OCI-LY7 (cell line): ENCODE measurements at regions not wholly inside any gene's neighbourhood (a gene's known extent, or its start where the extent isn't known, plus 50 kb on each side); places are given as distances from the start of the nearest gene placed in this dataset.

Experiments
- BruUV-seq: library from RNA; stranded (reverse); fragments of 400-500 nt; replicated peaks from 2 replicates; lab custom pipeline; 2021; lab: Mats Ljungman, UMichigan
- CTCF ChIA-PET: fragments of 300-600 bp; sonication (Branson Sonifier 250); formaldehyde crosslinking; loops from one replicate; lab custom pipeline; 2022; ENCODE audit warnings: antibody characterized with exemption; ENCODE audit not compliant: unreplicated experiment; lab: Charles Lee
- POLR2A ChIA-PET: fragments of 300-600 bp; sonication (Branson Sonifier 250); formaldehyde crosslinking; loops from one replicate; lab custom pipeline; 2022; ENCODE audit warnings: antibody characterized with exemption; lab: Charles Lee
- DNase-seq: peaks from one replicate; pipeline ENCODE4 v3.0.0-alpha.2; 2015; ENCODE audit warnings: low spot score
- H2AFZ ChIP-seq: fragments of 200-600 bp; sonication (generic), shearing (Covaris generic); 2 replicates; pipeline ENCODE4 v1.6.1; 2014; ENCODE audit warnings: mild to moderate bottlenecking, antibody characterized with exemption, low read length, moderate library complexity
- H3K27ac ChIP-seq: fragments of 200-600 bp; sonication (generic); 2 replicates; pipeline ENCODE4 v1.5.1; 2014; ENCODE audit warnings: mixed run types, low read depth, mild to moderate bottlenecking, moderate library complexity, low read length, inconsistent platforms; ENCODE audit not compliant: poor library complexity, severe bottlenecking
- H3K36me3 ChIP-seq: fragments of 200-600 bp; sonication (generic); 2 replicates; pipeline ENCODE4 v1.6.1; 2014; ENCODE audit warnings: mild to moderate bottlenecking, antibody characterized with exemption, low read length, moderate library complexity, mixed read lengths; ENCODE audit not compliant: insufficient read depth
- H3K4me1 ChIP-seq: fragments of 200-600 bp; sonication (generic); 2 replicates; pipeline ENCODE4 v1.5.1; 2014; ENCODE audit warnings: mild to moderate bottlenecking, low read length; ENCODE audit not compliant: insufficient read depth, poor library complexity, severe bottlenecking
- H3K4me2 ChIP-seq: fragments of 200-600 bp; sonication (generic); 2 replicates; pipeline ENCODE4 v1.6.1; 2014; ENCODE audit warnings: mild to moderate bottlenecking, low read length
- H3K4me3 ChIP-seq: fragments of 200-600 bp; sonication (generic); 2 replicates; pipeline ENCODE4 v1.5.1; 2014; ENCODE audit warnings: mild to moderate bottlenecking, low read depth, low read length; ENCODE audit not compliant: poor library complexity, severe bottlenecking
- H3K79me2 ChIP-seq: fragments of 200-600 bp; sonication (generic); 2 replicates; pipeline ENCODE4 v1.6.1; 2016; ENCODE audit warnings: low read depth, mild to moderate bottlenecking, low read length, moderate library complexity, mixed read lengths; ENCODE audit not compliant: insufficient read depth
- H3K9me2 ChIP-seq: fragments of 200-600 bp; sonication (generic); 2 replicates; pipeline ENCODE4 v1.6.1; 2016; ENCODE audit warnings: mild to moderate bottlenecking, low read length, mixed read lengths; ENCODE audit not compliant: insufficient read depth
- H3K9me3 ChIP-seq: fragments of 200-600 bp; sonication (generic); 2 replicates; pipeline ENCODE4 v1.6.1; 2014; ENCODE audit warnings: mild to moderate bottlenecking, mixed run types, low read length, mixed read lengths
- H4K20me1 ChIP-seq: fragments of 200-600 bp; sonication (generic); 2 replicates; pipeline ENCODE4 v1.6.1; 2014; ENCODE audit warnings: mild to moderate bottlenecking, antibody characterized with exemption, low read length, moderate library complexity, mixed read lengths; ENCODE audit not compliant: insufficient read depth
- CTCF ChIP-seq: fragments of 200-600 bp; sonication (generic); conservative IDR thresholded peaks from 2 replicates; pipeline ENCODE4 v1.5.1; 2014; ENCODE audit warnings: mild to moderate bottlenecking, antibody characterized with exemption, low read length, moderate library complexity, mixed read lengths
- EZH2phosphoT487 ChIP-seq: fragments of 200-600 bp; sonication (generic); IDR thresholded peaks from 2 replicates; pipeline ENCODE4 v1.6.1; 2018; ENCODE audit warnings: low read depth, borderline replicate concordance, mild to moderate bottlenecking, mixed run types, antibody characterized with exemption, low read length, moderate library complexity, mixed read lengths
- intact Hi-C: fragments of 100-400 bp; cut with micrococcal nuclease; formaldehyde crosslinking; loops from one replicate; pipeline ENCODE4 v1.10.0; 2022; ENCODE audit not compliant: unreplicated experiment

GRCh38 chr7:33784000-33784399 lies 121.3 kb upstream of the BMPER start:
- H4K20me1 ChIP-seq, result no peaks in the 10 kb centered on the region
- no peaks in the 10 kb centered on the region for H3K9me3 ChIP-seq
- H3K27ac ChIP-seq, result no peak overlapping the region
- no peaks in the 10 kb centered on the region for H3K4me1 ChIP-seq
- no peaks in the 10 kb centered on the region for H3K9me2 ChIP-seq
- ChIA-PET CTCF (no interaction called here), POLR2A (interaction anchor here (0.5 to 0.7 kb wide), 2 partner anchors 185 to 187 kb away, joined by 3 to 9 read pairs; no protein-coding TSS in a partner anchor)
- H2AFZ ChIP-seq, result no peak overlapping the region
- BruUV-seq, result no TSS peak
- no peak for TF ChIP-seq EZH2phosphoT487
- no peak for TF ChIP-seq CTCF
- H3K4me2 ChIP-seq, result no peak overlapping the region
- H3K79me2 ChIP-seq, result no peaks in the 10 kb centered on the region
- H3K4me3 ChIP-seq, result no peak overlapping the region
- H3K36me3 ChIP-seq, result no peaks in the 10 kb centered on the region
- DNase-seq, result no peak
- intact Hi-C loops, result no loop called here

- H3K27ac ChIP-seq, result no peak overlapping the region
- intact Hi-C loops, result no loop called here
- TF ChIP-seq CTCF (no peak), EZH2phosphoT487 (no peak)
- ChIA-PET POLR2A (no interaction called here), CTCF (no interaction called here)
- H3K4me2 ChIP-seq, result no peak overlapping the region
- no TSS peak for BruUV-seq
- H3K4me3 ChIP-seq, result no peak overlapping the region
- no peaks in the 10 kb centered on the region for H3K4me1 ChIP-seq
- no peak overlapping the region for H2AFZ ChIP-seq
- DNase-seq, result no peak
- no peaks in the 10 kb centered on the region for H3K9me3 ChIP-seq
- no peaks in the 10 kb centered on the region for H4K20me1 ChIP-seq
- H3K9me2 ChIP-seq, result no peaks in the 10 kb centered on the region
- no peaks in the 10 kb centered on the region for H3K36me3 ChIP-seq
- H3K79me2 ChIP-seq, result no peaks in the 10 kb centered on the region
Measured at GRCh38 chr7:33788531-33788930, 116.8 kb upstream of the BMPER start.

GRCh38 chr7:33789871-33790630 lies 115.3 kb upstream of the BMPER start:
- POLR2A ChIA-PET, result no interaction called here
- H3K4me2 ChIP-seq, result no peak overlapping the region
- H3K9me2 ChIP-seq, result no peaks in the 10 kb centered on the region
- TF ChIP-seq EZH2phosphoT487 (no peak), CTCF (no peak)
- H3K79me2 ChIP-seq, result no peaks in the 10 kb centered on the region
- no peaks in the 10 kb centered on the region for H4K20me1 ChIP-seq
- no peaks in the 10 kb centered on the region for H3K9me3 ChIP-seq
- H3K4me1 ChIP-seq, result no peaks in the 10 kb centered on the region
- no peaks in the 10 kb centered on the region for H3K36me3 ChIP-seq
- no peak overlapping the region for H3K27ac ChIP-seq
- no peak overlapping the region for H3K4me3 ChIP-seq
- CTCF ChIA-PET, result interaction anchor here (0.5 kb wide), 1 partner anchor 605 kb away, joined by 8 read pairs; no protein-coding TSS in a partner anchor
- no TSS peak for BruUV-seq
- intact Hi-C loops, result no loop called here
- no peak overlapping the region for H2AFZ ChIP-seq
- no peak for DNase-seq
